SU-DHL-6 (cell line): ENCODE measurements at regions not wholly inside any gene's neighbourhood (a gene's known extent, or its start where the extent isn't known, plus 50 kb on each side); places are given as distances from the start of the nearest gene placed in this dataset.

Source experiments
- EZH2phosphoT487 ChIP-seq: fragments of 200-600 bp; sonication (generic), shearing (Covaris generic); conservative IDR thresholded peaks from 2 replicates; pipeline ENCODE4 v1.6.1; 2018; ENCODE audit warnings: mild to moderate bottlenecking, antibody characterized with exemption, low read length, moderate library complexity, mixed read lengths
- TF ChIP-seq, protein P1 (sequence below): fragments of 200-600 bp; sonication (generic); IDR thresholded peaks from one replicate; pipeline ENCODE4 v1.5.1; 2017; ENCODE audit warnings: antibody characterized with exemption, mild to moderate bottlenecking, low read length, moderate library complexity; ENCODE audit not compliant: insufficient read depth, poor library complexity, severe bottlenecking

DNA sequence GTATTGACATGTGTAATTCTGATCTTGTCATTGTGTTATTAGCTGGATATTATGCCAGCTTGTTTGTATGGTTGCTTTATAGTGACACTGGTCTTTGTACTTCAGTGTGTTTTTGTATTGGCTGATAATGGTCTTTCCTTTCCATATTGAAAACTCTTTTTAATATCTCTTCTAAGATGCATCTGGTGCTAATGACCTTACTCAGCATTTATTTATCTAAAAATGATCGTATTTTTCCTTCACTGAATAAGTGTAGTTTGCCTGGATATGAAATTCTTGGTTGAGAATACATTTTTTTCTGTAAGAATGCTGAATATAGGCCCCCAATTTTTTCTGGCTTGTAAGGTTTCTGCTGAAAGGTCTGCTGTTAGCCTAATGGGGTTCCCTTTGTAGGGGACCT, 465.5 kb upstream of the TMPRSS15 start:
- TF ChIP-seq, protein P1, sequence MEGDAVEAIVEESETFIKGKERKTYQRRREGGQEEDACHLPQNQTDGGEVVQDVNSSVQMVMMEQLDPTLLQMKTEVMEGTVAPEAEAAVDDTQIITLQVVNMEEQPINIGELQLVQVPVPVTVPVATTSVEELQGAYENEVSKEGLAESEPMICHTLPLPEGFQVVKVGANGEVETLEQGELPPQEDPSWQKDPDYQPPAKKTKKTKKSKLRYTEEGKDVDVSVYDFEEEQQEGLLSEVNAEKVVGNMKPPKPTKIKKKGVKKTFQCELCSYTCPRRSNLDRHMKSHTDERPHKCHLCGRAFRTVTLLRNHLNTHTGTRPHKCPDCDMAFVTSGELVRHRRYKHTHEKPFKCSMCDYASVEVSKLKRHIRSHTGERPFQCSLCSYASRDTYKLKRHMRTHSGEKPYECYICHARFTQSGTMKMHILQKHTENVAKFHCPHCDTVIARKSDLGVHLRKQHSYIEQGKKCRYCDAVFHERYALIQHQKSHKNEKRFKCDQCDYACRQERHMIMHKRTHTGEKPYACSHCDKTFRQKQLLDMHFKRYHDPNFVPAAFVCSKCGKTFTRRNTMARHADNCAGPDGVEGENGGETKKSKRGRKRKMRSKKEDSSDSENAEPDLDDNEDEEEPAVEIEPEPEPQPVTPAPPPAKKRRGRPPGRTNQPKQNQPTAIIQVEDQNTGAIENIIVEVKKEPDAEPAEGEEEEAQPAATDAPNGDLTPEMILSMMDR: no peak
- no peak for TF ChIP-seq EZH2phosphoT487
